ENCODE measurements at regions not wholly inside any gene's neighbourhood (a gene's known extent, or its start where the extent isn't known, plus 50 kb on each side); places are given as distances from the start of the nearest gene placed in this dataset.

- no peak for DNase-seq
Observed at GRCh38 chr10:118537623-118538022, 57.8 kb downstream of the PRLHR start.

GRCh38 chr10:118534136-118534535, 61.3 kb downstream of the PRLHR start:
- DNase-seq = no peak

- DNase-seq = no peak
Observed at GRCh38 chr10:118531105-118531852, 64.2 kb downstream of the PRLHR start.

GRCh38 chr10:118528426-118528825, 67.0 kb downstream of the PRLHR start:
- no peak for DNase-seq

- DNase-seq = no peak
Observed at GRCh38 chr10:118523775-118524174, 71.7 kb downstream of the PRLHR start.

- DNase-seq = no peak
Observed at GRCh38 chr10:118522791-118523498, 72.5 kb downstream of the PRLHR start.

GRCh38 chr10:118521415-118522117, 73.9 kb downstream of the PRLHR start:
- no peak for DNase-seq

GRCh38 chr10:118520116-118520742, 75.2 kb downstream of the PRLHR start:
- DNase-seq = no peak

GRCh38 chr10:118518095-118518494, 77.4 kb downstream of the PRLHR start:
- DNase-seq = no peak

- DNase-seq = no peak
Observed at GRCh38 chr10:118516716-118517115, 78.7 kb downstream of the PRLHR start.

GRCh38 chr10:118513174-118513573, 82.3 kb downstream of the PRLHR start:
- DNase-seq = no peak

GRCh38 chr10:118511711-118512110, 83.7 kb downstream of the PRLHR start:
- no peak for DNase-seq

- DNase-seq = no peak
Observed at GRCh38 chr10:118508863-118509262, 86.6 kb downstream of the PRLHR start.

- no peak for DNase-seq
Observed at GRCh38 chr10:118508355-118508754, 87.1 kb downstream of the PRLHR start.

GRCh38 chr10:118506671-118507590, 88.5 kb downstream of the PRLHR start:
- DNase-seq = no peak

- DNase-seq = no peak
Observed at GRCh38 chr10:118505363-118505762, 90.1 kb downstream of the PRLHR start.

GRCh38 chr10:118504467-118505205, 90.8 kb downstream of the PRLHR start:
- no peak for DNase-seq

GRCh38 chr10:118504044-118504443, 91.4 kb downstream of the PRLHR start:
- DNase-seq = no peak

- DNase-seq = no peak
Observed at GRCh38 chr10:118503192-118503591, 92.3 kb downstream of the PRLHR start.

- no peak for DNase-seq
Observed at GRCh38 chr10:118501637-118502440, 93.6 kb downstream of the PRLHR start.

GRCh38 chr10:118501171-118501570, 94.3 kb downstream of the PRLHR start:
- DNase-seq = no peak

All from activated CD8-positive, alpha-beta memory T cell treated with anti-CD3 and anti-CD28 coated beads, Interleukin-2, amount 50 U/mL, for 48 hours (primary cell).